Cardiac muscle cell (in vitro differentiated cells and primary cell): ENCODE measurements at regions not wholly inside any gene's neighbourhood (a gene's known extent, or its start where the extent isn't known, plus 50 kb on each side); places are given as distances from the start of the nearest gene placed in this dataset.
"Not testable (repeated sequence)": the region's sequence is repeated elsewhere in the genome, so short reads cannot be mapped to it uniquely, and the experiment has no call there.

Experiments used
- DNase-seq, 2 donors: peaks; one replicate each; pipeline versions ENCODE4 v3.0.0 to v3.0.0-alpha.2; 2010 to 2017; ENCODE audit warnings: low read depth in 1 of 2, low spot score in 1 of 2
- H3K27ac ChIP-seq: fragments of 200-600 bp; sonication (generic); 2 replicates; pipeline ENCODE4 v1.5.1; 2016
- H3K27me3 ChIP-seq: fragments of 200-600 bp; sonication (generic); 2 replicates; pipeline ENCODE4 v1.6.0; 2016; ENCODE audit warnings: control low read depth
- H3K36me3 ChIP-seq: fragments of 200-600 bp; sonication (generic); 2 replicates; pipeline ENCODE4 v1.5.1; 2016; ENCODE audit warnings: control low read depth
- H3K4me1 ChIP-seq: fragments of 200-600 bp; sonication (generic); 2 replicates; pipeline ENCODE4 v1.8.1; 2017; ENCODE audit warnings: low read depth, mild to moderate bottlenecking, mixed run types
- H3K4me3 ChIP-seq: fragments of 200-600 bp; sonication (generic); 2 replicates; pipeline ENCODE4 v1.5.1; 2016; ENCODE audit warnings: mild to moderate bottlenecking
- H3K9me3 ChIP-seq: fragments of 200-600 bp; sonication (generic); 2 replicates; pipeline ENCODE4 v1.5.1; 2017; ENCODE audit warnings: low read depth, mild to moderate bottlenecking, control low read depth
- CTCF ChIP-seq: IDR thresholded peaks from 2 replicates; pipeline ENCODE4 v1.5.1; 2012; ENCODE audit warnings: low read depth, mild to moderate bottlenecking, low read length

GRCh38 chr2:111669928-111670695 lies 213.9 kb downstream of the ANAPC1 start:
- no peak for DNase-seq
- TF ChIP-seq CTCF: no peak

DNA sequence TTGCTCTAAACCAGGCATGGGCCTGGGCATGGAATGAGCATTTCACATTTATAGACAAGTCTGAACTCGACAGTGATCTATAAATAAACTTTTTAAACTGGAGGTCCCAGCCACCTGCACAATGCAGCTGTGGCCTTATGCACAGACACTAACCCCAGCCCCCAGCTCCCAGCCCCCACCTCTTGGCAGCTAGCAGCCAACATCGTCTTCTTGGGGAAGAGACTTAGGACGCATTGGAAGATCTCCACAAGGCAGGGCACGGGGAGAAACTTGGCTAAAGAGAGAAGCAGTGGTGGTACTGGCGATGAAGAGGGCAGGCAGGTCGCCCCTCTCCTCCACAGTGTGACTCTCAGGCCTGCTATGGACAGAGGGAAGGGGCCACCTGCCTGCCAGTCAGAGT lies 213.2 kb downstream of the ANAPC1 start:
- TF ChIP-seq CTCF: no peak
- H3K4me1 ChIP-seq: peaks cover 26% of the 10 kb centered on the region
- H3K36me3 ChIP-seq: no peaks in the 10 kb centered on the region
- no peak for DNase-seq
- H3K27ac ChIP-seq: peak overlapping the region; percentile 12
- no peaks in the 10 kb centered on the region for H3K27me3 ChIP-seq
- H3K9me3 ChIP-seq: no peaks in the 10 kb centered on the region
- H3K4me3 ChIP-seq: no peak overlapping the region

More at GRCh38 chr2:111669928-111670695, 213.9 kb downstream of the ANAPC1 start:
- Histone ChIP-seq H3K27ac (peak overlapping the region; percentile 12), H3K36me3 (no peaks in the 10 kb centered on the region), H3K4me1 (peaks cover 26% of the 10 kb centered on the region), H3K9me3 (no peaks in the 10 kb centered on the region), H3K27me3 (no peaks in the 10 kb centered on the region), H3K4me3 (no peak overlapping the region)

GRCh38 chr2:111671426-111672150 lies 212.4 kb downstream of the ANAPC1 start:
- Histone ChIP-seq H3K4me1 (peaks cover 26% of the 10 kb centered on the region), H3K36me3 (no peaks in the 10 kb centered on the region), H3K27ac (no peak overlapping the region), H3K9me3 (no peaks in the 10 kb centered on the region), H3K4me3 (no peak overlapping the region), H3K27me3 (no peaks in the 10 kb centered on the region)
- no peak for TF ChIP-seq CTCF
- peak in 1 of 2 donors; percentile 70 for DNase-seq

DNA sequence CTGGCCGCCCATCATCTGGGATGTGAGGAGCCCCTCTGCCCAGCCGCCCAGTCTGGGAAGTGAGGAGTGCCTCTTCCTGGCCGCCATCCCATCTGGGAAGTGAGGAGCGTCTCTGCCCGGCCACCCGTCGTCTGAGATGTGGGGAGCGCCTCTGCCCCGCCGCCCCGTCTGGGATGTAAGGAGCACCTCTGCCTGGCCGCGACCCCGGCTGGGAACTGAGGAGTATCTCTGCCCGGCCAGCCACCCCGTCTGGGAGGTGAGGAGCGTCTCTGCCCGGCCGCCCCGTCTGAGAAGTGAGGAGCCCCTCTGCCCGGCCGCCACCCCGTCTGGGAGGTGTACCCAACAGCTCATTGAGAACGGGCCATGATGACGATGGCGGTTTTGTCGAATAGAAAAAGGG lies 211.4 kb downstream of the ANAPC1 start:
- not testable (repeated sequence) for DNase-seq, H3K9me3 ChIP-seq, H3K27ac ChIP-seq, H3K27me3 ChIP-seq, H3K36me3 ChIP-seq, H3K4me3 ChIP-seq
- peaks cover 30% of the 10 kb centered on the region for H3K4me1 ChIP-seq

- no peaks in the 10 kb centered on the region for H3K9me3 ChIP-seq
- no peak overlapping the region for H3K4me3 ChIP-seq
- no peak for TF ChIP-seq CTCF
- no peaks in the 10 kb centered on the region for H3K27me3 ChIP-seq
- no peaks in the 10 kb centered on the region for H3K36me3 ChIP-seq
- DNase-seq: peak in 1 of 2 donors; percentile 63
- H3K4me1 ChIP-seq: peaks cover 38% of the 10 kb centered on the region
- H3K27ac ChIP-seq: peak overlapping the region; percentile 95
These were observed 210.5 kb downstream of the ANAPC1 start for GRCh38 chr2:111673526-111673925.
